Activated CD4-positive, alpha-beta memory T cell treated with anti-CD3 and anti-CD28 coated beads for 36 hours (primary cell): ENCODE measurements at regions not wholly inside any gene's neighbourhood (a gene's known extent, or its start where the extent isn't known, plus 50 kb on each side); places are given as distances from the start of the nearest gene placed in this dataset.

ENCODE experiments used
- CTCF ChIA-PET: fragments of 350-600 bp; sonication (Branson Sonifier 250); formaldehyde crosslinking; loops from one replicate; lab custom pipeline; 2021; ENCODE audit warnings: antibody characterized with exemption, inconsistent platforms; lab: Charles Lee
- POLR2A ChIA-PET: fragments of 350-600 bp; sonication (Branson Sonifier 250); formaldehyde crosslinking; loops from one replicate; lab custom pipeline; 2021; ENCODE audit warnings: antibody characterized with exemption; lab: Charles Lee
- DNase-seq: peaks from one replicate; pipeline ENCODE4 v3.0.0-alpha.2; 2020
- H3K27ac Mint-ChIP-seq: one replicate; pipeline ENCODE4 v1.8.0; 2021; ENCODE audit warnings: mixed read lengths
- H3K27me3 Mint-ChIP-seq: one replicate; pipeline ENCODE4 v1.8.0; 2021; ENCODE audit warnings: mixed read lengths
- H3K36me3 Mint-ChIP-seq: one replicate; pipeline ENCODE4 v1.8.0; 2021; ENCODE audit warnings: mixed read lengths
- H3K4me1 Mint-ChIP-seq: one replicate; pipeline ENCODE4 v1.8.0; 2021; ENCODE audit warnings: low read depth, mixed read lengths
- H3K4me3 Mint-ChIP-seq: one replicate; pipeline ENCODE4 v1.8.0; 2021; ENCODE audit warnings: mild to moderate bottlenecking, mixed read lengths
- H3K9me3 Mint-ChIP-seq: one replicate; pipeline ENCODE4 v1.8.0; 2021; ENCODE audit warnings: mixed read lengths
- intact Hi-C: fragments of 100-400 bp; cut with micrococcal nuclease; formaldehyde crosslinking; loops from one replicate; pipeline ENCODE4 v1.15.1; 2023

- Mint-ChIP-seq H3K36me3 (peaks cover 10% of the 10 kb centered on the region), H3K9me3 (no peaks in the 10 kb centered on the region), H3K4me1 (no peaks in the 10 kb centered on the region), H3K27ac (no peak overlapping the region), H3K27me3 (no peaks in the 10 kb centered on the region), H3K4me3 (no peak overlapping the region)
- DNase-seq: no peak
- ChIA-PET CTCF (no interaction called here), POLR2A (no interaction called here)
- intact Hi-C loops: no loop called here
Measured at GRCh38 chr17:63314761-63315160, 131.3 kb downstream of the CYB561 start.

GRCh38 chr17:63316100-63316499 lies 130.0 kb downstream of the CYB561 start:
- intact Hi-C loops: no loop called here
- H3K27me3 Mint-ChIP-seq: no peaks in the 10 kb centered on the region
- no peak overlapping the region for H3K27ac Mint-ChIP-seq
- H3K4me3 Mint-ChIP-seq: no peak overlapping the region
- H3K9me3 Mint-ChIP-seq: no peaks in the 10 kb centered on the region
- no peaks in the 10 kb centered on the region for H3K4me1 Mint-ChIP-seq
- no peak for DNase-seq
- CTCF ChIA-PET: no interaction called here
- peaks cover 10% of the 10 kb centered on the region for H3K36me3 Mint-ChIP-seq
- POLR2A ChIA-PET: no interaction called here

GRCh38 chr17:63317166-63317840 lies 128.8 kb downstream of the CYB561 start:
- CTCF ChIA-PET: no interaction called here

GRCh38 chr17:63325808-63326207 lies 120.3 kb downstream of the CYB561 start:
- no peak for DNase-seq
- POLR2A ChIA-PET: no interaction called here
- Mint-ChIP-seq H3K9me3 (no peaks in the 10 kb centered on the region), H3K27me3 (no peaks in the 10 kb centered on the region), H3K27ac (no peak overlapping the region), H3K4me1 (no peaks in the 10 kb centered on the region), H3K4me3 (no peak overlapping the region), H3K36me3 (peaks cover 4% of the 10 kb centered on the region)
- intact Hi-C loops: no loop called here
- CTCF ChIA-PET: no interaction called here

More at GRCh38 chr17:63317166-63317840, 128.8 kb downstream of the CYB561 start:
- H3K27ac Mint-ChIP-seq: no peak overlapping the region
- H3K4me3 Mint-ChIP-seq: no peak overlapping the region
- no peaks in the 10 kb centered on the region for H3K9me3 Mint-ChIP-seq
- POLR2A ChIA-PET: interaction anchor here (0.6 kb wide), 1 partner anchor 682 kb away, joined by 3 read pairs; no protein-coding TSS in a partner anchor
- no peak for DNase-seq
- H3K27me3 Mint-ChIP-seq: no peaks in the 10 kb centered on the region
- intact Hi-C loops: no loop called here
- H3K4me1 Mint-ChIP-seq: no peaks in the 10 kb centered on the region
- peaks cover 12% of the 10 kb centered on the region for H3K36me3 Mint-ChIP-seq

- intact Hi-C loops: no loop called here
- no peaks in the 10 kb centered on the region for H3K9me3 Mint-ChIP-seq
- H3K27ac Mint-ChIP-seq: no peak overlapping the region
- CTCF ChIA-PET: no interaction called here
- DNase-seq: no peak
- no peaks in the 10 kb centered on the region for H3K27me3 Mint-ChIP-seq
- no peaks in the 10 kb centered on the region for H3K36me3 Mint-ChIP-seq
- POLR2A ChIA-PET: no interaction called here
- H3K4me1 Mint-ChIP-seq: no peaks in the 10 kb centered on the region
- no peak overlapping the region for H3K4me3 Mint-ChIP-seq
Measured at GRCh38 chr17:63329876-63330275, 116.2 kb downstream of the CYB561 start.

- intact Hi-C loops: no loop called here
- Mint-ChIP-seq H3K27me3 (no peaks in the 10 kb centered on the region), H3K4me3 (no peak overlapping the region), H3K27ac (no peak overlapping the region), H3K36me3 (no peaks in the 10 kb centered on the region), H3K4me1 (no peaks in the 10 kb centered on the region), H3K9me3 (no peaks in the 10 kb centered on the region)
- no peak for DNase-seq
- CTCF ChIA-PET: no interaction called here
- POLR2A ChIA-PET: no interaction called here
Measured at GRCh38 chr17:63331301-63332061, 114.6 kb downstream of the CYB561 start.

- no peak overlapping the region for H3K4me3 Mint-ChIP-seq
- CTCF ChIA-PET: no interaction called here
- intact Hi-C loops: no loop called here
- no peak overlapping the region for H3K27ac Mint-ChIP-seq
- no peaks in the 10 kb centered on the region for H3K4me1 Mint-ChIP-seq
- POLR2A ChIA-PET: no interaction called here
- DNase-seq: no peak
- H3K9me3 Mint-ChIP-seq: no peaks in the 10 kb centered on the region
- H3K27me3 Mint-ChIP-seq: no peaks in the 10 kb centered on the region
- no peaks in the 10 kb centered on the region for H3K36me3 Mint-ChIP-seq
Measured at GRCh38 chr17:63332286-63332685, 113.8 kb downstream of the CYB561 start.

GRCh38 chr17:63333869-63334268 lies 112.2 kb downstream of the CYB561 start:
- no peak overlapping the region for H3K27ac Mint-ChIP-seq
- no peaks in the 10 kb centered on the region for H3K36me3 Mint-ChIP-seq
- no peaks in the 10 kb centered on the region for H3K4me1 Mint-ChIP-seq
- H3K9me3 Mint-ChIP-seq: no peaks in the 10 kb centered on the region
- no peak overlapping the region for H3K4me3 Mint-ChIP-seq
- H3K27me3 Mint-ChIP-seq: no peaks in the 10 kb centered on the region
- intact Hi-C loops: no loop called here
- no peak for DNase-seq
- ChIA-PET CTCF (no interaction called here), POLR2A (no interaction called here)

- Mint-ChIP-seq H3K9me3 (no peaks in the 10 kb centered on the region), H3K4me3 (no peak overlapping the region), H3K36me3 (no peaks in the 10 kb centered on the region), H3K27me3 (no peaks in the 10 kb centered on the region), H3K4me1 (no peaks in the 10 kb centered on the region), H3K27ac (no peak overlapping the region)
- POLR2A ChIA-PET: no interaction called here
- intact Hi-C loops: no loop called here
- no peak for DNase-seq
- CTCF ChIA-PET: no interaction called here
Measured at GRCh38 chr17:63335831-63336230, 110.3 kb downstream of the CYB561 start.

GRCh38 chr17:63337579-63337978 lies 108.5 kb downstream of the CYB561 start:
- H3K4me3 Mint-ChIP-seq: no peak overlapping the region
- peaks cover 2% of the 10 kb centered on the region for H3K36me3 Mint-ChIP-seq
- H3K4me1 Mint-ChIP-seq: no peaks in the 10 kb centered on the region
- no peaks in the 10 kb centered on the region for H3K27me3 Mint-ChIP-seq
- H3K27ac Mint-ChIP-seq: no peak overlapping the region
- intact Hi-C loops: no loop called here
- ChIA-PET CTCF (no interaction called here), POLR2A (no interaction called here)
- no peak for DNase-seq
- H3K9me3 Mint-ChIP-seq: no peaks in the 10 kb centered on the region

GRCh38 chr17:63338272-63338671 lies 107.8 kb downstream of the CYB561 start:
- ChIA-PET CTCF (no interaction called here), POLR2A (no interaction called here)
- H3K27me3 Mint-ChIP-seq: no peaks in the 10 kb centered on the region
- no peaks in the 10 kb centered on the region for H3K4me1 Mint-ChIP-seq
- no peak overlapping the region for H3K4me3 Mint-ChIP-seq
- H3K27ac Mint-ChIP-seq: no peak overlapping the region
- peaks cover 2% of the 10 kb centered on the region for H3K36me3 Mint-ChIP-seq
- DNase-seq: no peak
- intact Hi-C loops: no loop called here
- no peaks in the 10 kb centered on the region for H3K9me3 Mint-ChIP-seq

GRCh38 chr17:63341276-63341675 lies 104.8 kb downstream of the CYB561 start:
- Mint-ChIP-seq H3K9me3 (no peaks in the 10 kb centered on the region), H3K36me3 (peaks cover 2% of the 10 kb centered on the region), H3K4me3 (no peak overlapping the region), H3K27me3 (no peaks in the 10 kb centered on the region), H3K27ac (no peak overlapping the region), H3K4me1 (no peaks in the 10 kb centered on the region)
- DNase-seq: no peak
- intact Hi-C loops: no loop called here
- CTCF ChIA-PET: interaction anchor here (0.6 kb wide), 1 partner anchor 383 kb away, joined by 3 read pairs; no protein-coding TSS in a partner anchor
- POLR2A ChIA-PET: no interaction called here

GRCh38 chr17:63344383-63344782 lies 101.7 kb downstream of the CYB561 start:
- intact Hi-C loops: no loop called here
- ChIA-PET POLR2A (no interaction called here), CTCF (no interaction called here)
- H3K9me3 Mint-ChIP-seq: no peaks in the 10 kb centered on the region
- no peak for DNase-seq
- H3K27ac Mint-ChIP-seq: no peak overlapping the region
- no peak overlapping the region for H3K4me3 Mint-ChIP-seq
- H3K36me3 Mint-ChIP-seq: peaks cover 2% of the 10 kb centered on the region
- H3K4me1 Mint-ChIP-seq: peaks cover 2% of the 10 kb centered on the region
- H3K27me3 Mint-ChIP-seq: no peaks in the 10 kb centered on the region
